HepG2 (cell line): ENCODE measurements at regions not wholly inside any gene's neighbourhood (a gene's known extent, or its start where the extent isn't known, plus 50 kb on each side); places are given as distances from the start of the nearest gene placed in this dataset.

Experiments
- ATAC-seq: fragments of 200-7000 bp; cut with Tn5 transposase; 3 replicates; pipeline ENCODE4 v1.9.1; 2020; ENCODE audit warnings: mild to moderate bottlenecking, moderate library complexity
- BruUV-seq: library from RNA; stranded (reverse); fragments of 400-500 nt; replicated peaks from 2 replicates; lab custom pipeline; 2021; lab: Mats Ljungman, UMichigan
- CTCF ChIA-PET: fragments of 300-600 bp; formaldehyde crosslinking; extraction: SDS; loops from one replicate; lab custom pipeline; 2021; ENCODE audit warnings: low total read pairs, inconsistent platforms, low intra/inter-chr PET ratio; lab: Yijun Ruan, JAX
- POLR2A ChIA-PET: fragments of 350-600 bp; sonication (Branson Sonifier 250); formaldehyde crosslinking; loops from one replicate; lab custom pipeline; 2020; ENCODE audit warnings: antibody characterized with exemption, inconsistent platforms; lab: Yijun Ruan, JAX
- DNase-seq: peaks from one replicate; pipeline ENCODE4 v3.0.0-alpha.2; 2015; ENCODE audit warnings: low spot score
- FAIRE-seq: peaks from 3 replicates; lab custom pipeline; 2011; peaks lifted over from hg19 to GRCh38; lab: Jason Lieb, UNC
- H2AFZ ChIP-seq: one replicate; pipeline ENCODE4 v1.6.1; 2011; ENCODE audit warnings: low read length, inconsistent platforms
- H3K27ac ChIP-seq: fragments of 300-600 bp; 3 replicates; pipeline ENCODE4 v1.8.0; 2011; ENCODE audit warnings: mixed run types, mild to moderate bottlenecking, mixed read lengths, low read length, inconsistent platforms; ENCODE audit not compliant: insufficient read depth; ENCODE audit errors: extremely low read length
- H3K27me3 ChIP-seq, 2 experiments: fragments of 200-600 bp in 1 of 2; 2 replicates in 1 of 2; 3 replicates in 1 of 2; pipeline versions ENCODE4 v1.6.0 to v1.8.0; 2011; ENCODE audit warnings: low read length in 2 of 2, mild to moderate bottlenecking in 2 of 2, moderate library complexity in 2 of 2, inconsistent platforms in 1 of 2; ENCODE audit not compliant: insufficient read depth in 2 of 2, control insufficient read depth in 1 of 2
- H3K36me3 ChIP-seq, 2 experiments: fragments of 200-600 bp in 1 of 2; replicated peaks in 1 of 2; 2 replicates in 1 of 2; 3 replicates in 1 of 2; pipeline versions ENCODE4 v1.5.1 to v1.8.0; 2011; ENCODE audit warnings: low read length in 2 of 2, inconsistent platforms in 1 of 2; ENCODE audit not compliant: insufficient read depth in 2 of 2, control insufficient read depth in 1 of 2
- H3K4me1 ChIP-seq: 2 replicates; pipeline ENCODE4 v1.5.1; 2012; ENCODE audit warnings: low read length, inconsistent platforms; ENCODE audit not compliant: insufficient read depth
- H3K4me2 ChIP-seq: 2 replicates; pipeline ENCODE4 v1.6.0; 2011; ENCODE audit warnings: low read depth, low read length, inconsistent platforms
- H3K4me3 ChIP-seq, 3 experiments: fragments of 200-600 bp in 1 of 3; sonication (generic), shearing (Covaris generic) in 1 of 3; replicated peaks in 1 of 3; 2 replicates each; pipeline ENCODE4 v1.5.1; 2011 to 2016; ENCODE audit warnings: low read length in 3 of 3, inconsistent platforms in 2 of 3, low read depth in 2 of 3, mild to moderate bottlenecking in 2 of 3, control low read depth in 1 of 3, mixed read lengths in 1 of 3; ENCODE audit not compliant: insufficient read depth in 1 of 3
- H3K79me2 ChIP-seq: one replicate; pipeline ENCODE4 v1.6.1; 2011; ENCODE audit warnings: low read length, inconsistent platforms; ENCODE audit not compliant: insufficient read depth
- H3K9ac ChIP-seq: 2 replicates; pipeline ENCODE4 v1.6.0; 2011; ENCODE audit warnings: mild to moderate bottlenecking, low read depth, low read length, inconsistent platforms; ENCODE audit not compliant: insufficient read depth
- H3K9me3 ChIP-seq: 2 replicates; pipeline ENCODE4 v1.5.1; 2012; ENCODE audit warnings: mild to moderate bottlenecking, low read length
- H4K20me1 ChIP-seq: 2 replicates; pipeline ENCODE4 v1.6.0; 2011; ENCODE audit warnings: inconsistent platforms, mild to moderate bottlenecking, low read length, moderate library complexity; ENCODE audit not compliant: insufficient read depth
- AHDC1 ChIP-seq: sonication (generic); formaldehyde crosslinking; IDR thresholded peaks from 2 replicates; pipeline ENCODE4 v1.5.1; 2020; ENCODE audit warnings: mild to moderate bottlenecking, missing genetic modification reagents, borderline replicate concordance
- ATF5 ChIP-seq: sonication (generic); formaldehyde crosslinking; IDR thresholded peaks from 2 replicates; pipeline ENCODE4 v1.4.0; 2020; ENCODE audit warnings: mild to moderate bottlenecking, low read depth, missing genetic modification reagents
- CBX5 ChIP-seq: sonication (generic); formaldehyde crosslinking; IDR thresholded peaks from 2 replicates; pipeline ENCODE4 v1.4.0; 2020; ENCODE audit warnings: missing genetic modification reagents, borderline replicate concordance
- CEBPZ ChIP-seq: IDR thresholded peaks from 2 replicates; pipeline ENCODE4 v1.6.1; 2012; ENCODE audit warnings: low read length, improper control_type of control experiment
- GPN1 ChIP-seq: sonication (generic); formaldehyde crosslinking; IDR thresholded peaks from 2 replicates; pipeline ENCODE4 v1.5.1; 2020; ENCODE audit warnings: missing genetic modification reagents, borderline replicate concordance
- MAF1 ChIP-seq: sonication (generic); formaldehyde crosslinking; IDR thresholded peaks from 2 replicates; pipeline ENCODE4 v1.5.0; 2020; ENCODE audit warnings: missing genetic modification reagents, borderline replicate concordance
- MYNN ChIP-seq: sonication (generic); formaldehyde crosslinking; IDR thresholded peaks from 2 replicates; pipeline ENCODE4 v1.4.0; 2020; ENCODE audit warnings: mild to moderate bottlenecking, low read depth, missing genetic modification reagents
- PHF5A ChIP-seq: IDR thresholded peaks from one replicate; pipeline ENCODE4 v1.6.1; 2018; ENCODE audit warnings: low read depth, missing genetic modification reagents; ENCODE audit not compliant: unreplicated experiment
- SUZ12 ChIP-seq: fragments of 150-350 bp; IDR thresholded peaks from 2 replicates; pipeline ENCODE4 v1.6.1; 2014; ENCODE audit warnings: low read depth, low read length
- THAP9 ChIP-seq: sonication (generic); formaldehyde crosslinking; IDR thresholded peaks from 2 replicates; pipeline ENCODE4; 2020; ENCODE audit warnings: missing genetic modification reagents, mild to moderate bottlenecking, borderline replicate concordance
- ZFP36L2 ChIP-seq: sonication (generic); formaldehyde crosslinking; IDR thresholded peaks from 2 replicates; pipeline ENCODE4 v1.4.0; 2020; ENCODE audit warnings: missing genetic modification reagents
- WGBS: methylation state at CpG from one replicate; pipeline ENCODE4 v1.1.6; 2017; ENCODE audit warnings: low lambda C conversion rate; 5-methylcytosine and 5-hydroxymethylcytosine counted together
- in situ Hi-C: cut with HindIII; loops from 2 replicates; pipeline ENCODE4 v1.10.0; 2017; ENCODE audit warnings: low pct_unique_long_range_greater_than_20kb; ENCODE audit not compliant: extremely low pct_ligation_motif_present
- intact Hi-C: fragments of 100-400 bp; cut with micrococcal nuclease; formaldehyde crosslinking; loops from one replicate; pipeline ENCODE4 v1.10.0; 2022; ENCODE audit not compliant: unreplicated experiment

- no peak for TF ChIP-seq THAP9 (CRISPR knock-in tag)
- TF ChIP-seq CEBPZ: no peak
- TF ChIP-seq GPN1 (CRISPR knock-in tag): no peak
- no peak for TF ChIP-seq ZFP36L2
- no peak for TF ChIP-seq MAF1
- no peak for TF ChIP-seq MYNN (CRISPR knock-in tag)
Observed at GRCh38 chr4:134567461-134567860, 365.9 kb upstream of the PABPC4L start (continued).

GRCh38 chr4:134560728-134561127, 359.1 kb upstream of the PABPC4L start:
- H3K4me2 ChIP-seq: no peak overlapping the region
- ChIA-PET CTCF (no interaction called here), POLR2A (no interaction called here)
- ATAC-seq (no peak), FAIRE-seq (no peak), DNase-seq (no peak)
- H3K4me3 ChIP-seq: no peak overlapping the region
- no peaks in the 10 kb centered on the region for H4K20me1 ChIP-seq
- H3K27me3 ChIP-seq: no peaks in the 10 kb centered on the region; a peak in 1 of 5 replicates
- no peak overlapping the region for H3K9ac ChIP-seq
- in situ Hi-C loops: no loop called here
- no peak overlapping the region for H2AFZ ChIP-seq
- no peaks in the 10 kb centered on the region for H3K79me2 ChIP-seq
- no peak overlapping the region for H3K27ac ChIP-seq
- 2% methylated on average over 3 of the region's 3 CpGs for WGBS
- H3K4me1 ChIP-seq: no peaks in the 10 kb centered on the region
- H3K9me3 ChIP-seq: no peaks in the 10 kb centered on the region
- no TSS peak for BruUV-seq
- no peaks in the 10 kb centered on the region for H3K36me3 ChIP-seq
- intact Hi-C loops: no loop called here
- no peak for TF ChIP-seq SUZ12
- TF ChIP-seq PHF5A (CRISPR knock-in tag): no peak
- no peak for TF ChIP-seq ATF5 (CRISPR knock-in tag)
- TF ChIP-seq CBX5 (CRISPR knock-in tag): no peak
- no peak for TF ChIP-seq AHDC1 (CRISPR knock-in tag)
